Suprapubic skin (tissue), 4 donors: ENCODE measurements at regions not wholly inside any gene's neighbourhood (a gene's known extent, or its start where the extent isn't known, plus 50 kb on each side); places are given as distances from the start of the nearest gene placed in this dataset.

ENCODE experiments used
- DNase-seq, 2 donors: peaks; one replicate each; pipeline ENCODE4 v3.0.0-alpha.2; 2019; ENCODE audit warnings: low spot score in 2 of 2
- H3K27ac ChIP-seq: fragments of 200-600 bp; sonication (generic); one replicate; pipeline ENCODE4 v1.5.1; 2019
- H3K27me3 ChIP-seq: fragments of 200-600 bp; sonication (generic); one replicate; pipeline ENCODE4 v1.5.1; 2019
- H3K36me3 ChIP-seq: fragments of 200-600 bp; sonication (generic); one replicate; pipeline ENCODE4 v1.5.1; 2019
- H3K4me1 ChIP-seq: fragments of 200-600 bp; sonication (generic); one replicate; pipeline ENCODE4 v1.5.1; 2019
- H3K4me3 ChIP-seq: fragments of 200-600 bp; sonication (generic); one replicate; pipeline ENCODE4 v1.5.1; 2019; ENCODE audit warnings: mild to moderate bottlenecking
- H3K9me3 ChIP-seq: fragments of 200-600 bp; sonication (generic); one replicate; pipeline ENCODE4 v1.5.1; 2019
- CTCF ChIP-seq, 2 donors: fragments of 200-600 bp in 1 of 2; fragments of 450-650 bp in 1 of 2; sonication (generic) in 1 of 2; IDR thresholded peaks; one replicate each; pipeline ENCODE4 v1.5.1; 2016 to 2019; ENCODE audit warnings: antibody characterized with exemption in 2 of 2, mild to moderate bottlenecking in 1 of 2, moderate library complexity in 1 of 2
- EP300 ChIP-seq: sonication (generic); formaldehyde crosslinking; IDR thresholded peaks from one replicate; pipeline ENCODE4 v1.6.1; 2017; ENCODE audit warnings: antibody characterized with exemption
- POLR2A ChIP-seq, 2 donors: fragments of 450-650 bp; IDR thresholded peaks; one replicate each; pipeline ENCODE4 v1.6.1; 2017; ENCODE audit warnings: antibody characterized with exemption in 2 of 2, mild to moderate bottlenecking in 2 of 2, moderate library complexity in 2 of 2
- POLR2AphosphoS5 ChIP-seq, 3 donors: sonication (generic); formaldehyde crosslinking; IDR thresholded peaks; one replicate each; pipeline ENCODE4 v1.6.1; 2017; ENCODE audit warnings: antibody characterized with exemption in 3 of 3
- WGBS: methylation state at CpG from one replicate; pipeline ENCODE4 v1.1.5; 2018; 5-methylcytosine and 5-hydroxymethylcytosine counted together

GRCh38 chr2:22992441-22992840, 392.5 kb upstream of the KLHL29 start:
- Histone ChIP-seq H3K36me3 (no peaks in the 10 kb centered on the region), H3K4me1 (no peaks in the 10 kb centered on the region), H3K4me3 (no peak overlapping the region), H3K27ac (no peak overlapping the region), H3K27me3 (no peaks in the 10 kb centered on the region), H3K9me3 (no peaks in the 10 kb centered on the region)
- TF ChIP-seq CTCF (IDR thresholded peaks at IDR 0.05) (no peak), POLR2A (IDR thresholded peaks at IDR 0.05) (no peak), POLR2AphosphoS5 (IDR thresholded peaks at IDR 0.05) (no peak), EP300 (no peak)
- DNase-seq: no peak
- 68% methylated on average over 2 of the region's 2 CpGs for WGBS

DNA sequence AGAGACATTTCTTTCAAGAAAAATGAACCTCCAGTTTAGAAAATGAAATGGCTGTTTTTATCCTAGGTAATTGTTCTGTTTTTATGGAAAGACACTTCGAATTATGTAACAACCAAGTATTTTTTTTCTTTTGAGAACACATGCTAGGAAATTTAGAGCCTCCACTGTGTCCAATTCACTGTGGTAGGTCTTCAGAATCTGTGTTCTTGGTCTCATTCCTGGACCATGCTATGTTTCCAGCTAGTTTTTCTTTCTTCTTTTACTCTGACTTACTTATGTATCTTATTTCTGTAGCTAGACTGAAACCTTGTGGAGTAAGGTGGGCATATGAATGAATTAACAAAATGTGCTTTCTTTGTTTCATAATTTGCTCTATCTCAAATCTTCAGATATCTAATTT, 391.7 kb upstream of the KLHL29 start:
- no peaks in the 10 kb centered on the region for H3K9me3 ChIP-seq
- DNase-seq: no peak
- no peak overlapping the region for H3K27ac ChIP-seq
- H3K36me3 ChIP-seq: no peaks in the 10 kb centered on the region
- 79% methylated on average over 1 of the region's 1 CpG for WGBS
- TF ChIP-seq CTCF (IDR thresholded peaks at IDR 0.05) (no peak), POLR2AphosphoS5 (IDR thresholded peaks at IDR 0.05) (no peak), EP300 (no peak), POLR2A (IDR thresholded peaks at IDR 0.05) (no peak)
- no peaks in the 10 kb centered on the region for H3K27me3 ChIP-seq
- H3K4me1 ChIP-seq: no peaks in the 10 kb centered on the region
- no peak overlapping the region for H3K4me3 ChIP-seq

DNA sequence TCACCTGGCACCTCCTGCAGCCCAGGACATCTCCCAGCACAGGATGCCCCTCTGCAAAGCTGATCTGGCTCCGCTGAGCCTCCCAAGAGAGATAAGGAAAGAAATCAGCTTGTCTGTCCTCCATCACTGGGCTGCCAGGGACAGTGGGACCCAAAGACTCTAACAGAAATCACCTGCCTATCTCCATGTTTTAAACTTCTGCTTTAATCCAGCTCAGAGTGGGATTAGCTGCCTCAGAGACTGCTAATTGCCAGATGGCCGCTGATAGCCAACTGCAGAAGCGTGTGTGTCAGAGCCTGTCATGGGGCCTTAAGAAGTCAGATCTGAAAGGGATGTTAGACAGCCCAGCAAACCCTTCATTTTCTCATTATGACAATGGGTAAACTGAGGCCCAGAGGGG, 389.4 kb upstream of the KLHL29 start:
- no peak for TF ChIP-seq CTCF (IDR thresholded peaks at IDR 0.05)
- TF ChIP-seq POLR2A (IDR thresholded peaks at IDR 0.05): no peak
- no peak for TF ChIP-seq POLR2AphosphoS5 (IDR thresholded peaks at IDR 0.05)
- no peak for TF ChIP-seq EP300
- no peak for DNase-seq
- no peak overlapping the region for H3K27ac ChIP-seq
- no peak overlapping the region for H3K4me3 ChIP-seq
- WGBS: 82% methylated on average over 3 of the region's 3 CpGs
- H3K9me3 ChIP-seq: no peaks in the 10 kb centered on the region
- no peaks in the 10 kb centered on the region for H3K36me3 ChIP-seq
- H3K27me3 ChIP-seq: no peaks in the 10 kb centered on the region
- no peaks in the 10 kb centered on the region for H3K4me1 ChIP-seq

DNA sequence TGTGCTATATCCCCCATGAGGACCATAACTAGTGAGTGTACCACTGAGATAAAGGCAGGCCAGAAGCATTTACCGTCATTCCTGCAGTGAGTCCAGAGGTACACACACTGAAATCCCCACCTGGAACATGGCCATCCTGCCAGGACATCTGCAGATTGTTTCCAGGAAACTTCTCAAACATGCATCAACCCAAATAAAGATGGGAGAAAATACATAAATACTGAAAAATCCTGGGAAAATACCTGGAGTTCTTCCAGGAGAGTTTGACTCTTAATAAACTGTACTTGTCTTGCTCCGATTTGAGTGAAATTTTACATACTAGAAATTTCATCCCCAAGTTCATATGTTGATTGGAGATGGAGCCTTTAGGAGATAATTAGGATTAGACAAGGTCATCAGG, 388.1 kb upstream of the KLHL29 start:
- no peak overlapping the region for H3K4me3 ChIP-seq
- DNase-seq: no peak
- 75% methylated on average over 2 of the region's 2 CpGs for WGBS

GRCh38 chr2:22998359-22998758, 386.6 kb upstream of the KLHL29 start:
- 45% methylated on average over 3 of the region's 3 CpGs for WGBS
- H3K36me3 ChIP-seq: no peaks in the 10 kb centered on the region
- no peaks in the 10 kb centered on the region for H3K27me3 ChIP-seq
- H3K4me3 ChIP-seq: no peak overlapping the region
- H3K27ac ChIP-seq: no peak overlapping the region
- TF ChIP-seq POLR2A (IDR thresholded peaks at IDR 0.05): no peak
- no peak for TF ChIP-seq CTCF (IDR thresholded peaks at IDR 0.05)
- TF ChIP-seq EP300: no peak
- TF ChIP-seq POLR2AphosphoS5 (IDR thresholded peaks at IDR 0.05): no peak
- DNase-seq: no peak
- H3K4me1 ChIP-seq: no peaks in the 10 kb centered on the region
- no peaks in the 10 kb centered on the region for H3K9me3 ChIP-seq

More for the DNA sequence above, 388.1 kb upstream of the KLHL29 start:
- TF ChIP-seq POLR2A (IDR thresholded peaks at IDR 0.05) (no peak), EP300 (no peak), CTCF (IDR thresholded peaks at IDR 0.05) (no peak), POLR2AphosphoS5 (IDR thresholded peaks at IDR 0.05) (no peak)
- Histone ChIP-seq H3K27me3 (no peaks in the 10 kb centered on the region), H3K4me1 (no peaks in the 10 kb centered on the region), H3K27ac (no peak overlapping the region), H3K36me3 (no peaks in the 10 kb centered on the region), H3K9me3 (no peaks in the 10 kb centered on the region)
